ENCODE measurements at regions not wholly inside any gene's neighbourhood (a gene's known extent, or its start where the extent isn't known, plus 50 kb on each side); places are given as distances from the start of the nearest gene placed in this dataset.

DNA sequence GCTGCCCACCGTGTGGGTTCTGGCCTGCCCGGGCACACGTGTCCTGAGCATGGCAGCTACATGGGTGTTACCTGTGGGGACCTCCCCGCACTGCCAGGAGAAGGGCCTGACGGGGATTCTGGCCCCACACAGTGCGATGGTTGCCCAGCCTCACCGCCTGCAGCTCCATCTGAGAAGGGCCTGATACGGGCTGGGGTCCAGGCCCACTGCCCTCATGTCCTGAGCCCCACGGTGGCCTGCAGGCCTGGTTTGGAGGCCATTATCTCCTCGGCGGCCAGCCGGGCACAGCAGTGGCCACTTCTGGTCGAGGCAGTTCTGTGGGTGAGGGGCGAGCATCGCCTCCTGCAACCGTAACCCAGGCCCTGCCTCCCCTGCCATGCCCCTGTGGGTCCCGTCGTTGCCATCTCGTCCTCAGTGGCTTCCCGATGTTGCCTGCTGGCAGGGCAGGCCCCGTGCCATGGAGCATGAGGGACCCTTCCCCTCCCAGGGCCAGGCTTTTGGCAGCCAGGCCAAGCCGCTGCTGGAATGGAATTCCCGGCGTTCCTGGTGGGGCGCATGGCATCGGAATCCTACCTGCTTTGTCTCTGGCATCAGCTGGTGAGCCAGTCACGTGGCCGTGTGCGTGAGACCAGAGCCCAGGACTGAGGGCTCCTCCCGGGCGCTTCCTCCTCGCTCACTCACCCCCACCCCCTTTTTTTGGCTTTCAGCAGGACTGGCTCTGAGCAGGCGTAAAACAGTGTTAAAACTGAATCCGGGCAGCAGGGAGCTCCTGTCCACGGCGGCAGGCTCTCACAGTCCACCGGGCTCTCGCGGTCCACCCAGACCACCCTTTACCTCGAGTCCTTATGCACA is 71.9 kb upstream of the PPARA start:
- Histone ChIP-seq H3K4me3 (ENCODE audit: control insufficient read depth in 2 of 3, extremely low read depth in 1 of 3, insufficient read depth in 2 of 3, low read depth in 1 of 3, low read length in 3 of 3) (peak overlapping the region; percentile 90 to 96 (median 95)), H3K27ac (ENCODE audit: control insufficient read depth, insufficient read depth, low read length) (peak overlapping the region; percentile 98), H3K27me3 (ENCODE audit: control insufficient read depth, extremely low read depth, insufficient read depth, low read length) (no peaks in the 10 kb centered on the region), H2AFZ (ENCODE audit: control insufficient read depth, low read length) (no peak overlapping the region), H3K9me1 (ENCODE audit: control insufficient read depth, extremely low read depth, insufficient read depth, low read length) (no peaks in the 10 kb centered on the region), H3K4me2 (ENCODE audit: control insufficient read depth, extremely low read depth, insufficient read depth, low read depth, low read length) (peak overlapping the region; percentile 81), H3K9me3 (ENCODE audit: control insufficient read depth, low read depth, low read length) (no peaks in the 10 kb centered on the region), H3K36me3 (ENCODE audit: control insufficient read depth in 2 of 2, extremely low read depth in 1 of 2, insufficient read depth in 2 of 2, low read length in 2 of 2) (peaks cover 13 to 53% of the 10 kb centered on the region in 2 experiments), H3K79me2 (ENCODE audit: control insufficient read depth, insufficient read depth, low read length) (peaks cover 99% of the 10 kb centered on the region), H4K20me1 (ENCODE audit: control insufficient read depth, extremely low read depth, insufficient read depth, low read length) (peaks cover 10% of the 10 kb centered on the region), H3K9ac (ENCODE audit: control insufficient read depth, extremely low read depth, insufficient read depth, low read length) (peak overlapping the region; percentile 99), H3K4me1 (ENCODE audit: control insufficient read depth, extremely low read depth, insufficient read depth, low read length) (peaks cover 57% of the 10 kb centered on the region)
- dilution Hi-C loops (cut with MboI; ENCODE audit: extremely low pct_ligation_motif_present, low sequenced_read_pairs), result no loop called here
- DNase-seq (ENCODE audit: low read depth, low spot score) (no peak), FAIRE-seq (peak; percentile 48)
- TF ChIP-seq EZH2 (IDR thresholded peaks at IDR 0.05; ENCODE audit: low read length) (no peak), CTCF (optimal IDR thresholded peaks at IDR 0.05 in 1 of 3, IDR thresholded peaks at IDR 0.05 in 1 of 3, conservative IDR thresholded peaks at IDR 0.05 in 1 of 3; ENCODE audit: extremely low read depth in 1 of 3, insufficient read depth in 2 of 3, low read length in 3 of 3) (no peak)

- peaks cover 99% of the 10 kb centered on the region for H3K79me2 ChIP-seq (ENCODE audit: control insufficient read depth, insufficient read depth, low read length)
- H3K27me3 ChIP-seq (ENCODE audit: control insufficient read depth, extremely low read depth, insufficient read depth, low read length), result no peaks in the 10 kb centered on the region
- no peak overlapping the region for H2AFZ ChIP-seq (ENCODE audit: control insufficient read depth, low read length)
- peak overlapping the region; percentile 98 for H3K27ac ChIP-seq (ENCODE audit: control insufficient read depth, insufficient read depth, low read length)
- FAIRE-seq, result no peak
- H3K4me3 ChIP-seq (ENCODE audit: control insufficient read depth in 2 of 3, extremely low read depth in 1 of 3, insufficient read depth in 2 of 3, low read depth in 1 of 3, low read length in 3 of 3), result peak overlapping the region; percentile 90 to 96 (median 95)
- H3K36me3 ChIP-seq (ENCODE audit: control insufficient read depth in 2 of 2, extremely low read depth in 1 of 2, insufficient read depth in 2 of 2, low read length in 2 of 2), result peaks cover 12 to 55% of the 10 kb centered on the region in 2 experiments
- H3K9ac ChIP-seq (ENCODE audit: control insufficient read depth, extremely low read depth, insufficient read depth, low read length), result peak overlapping the region; percentile 99
- H3K4me2 ChIP-seq (ENCODE audit: control insufficient read depth, extremely low read depth, insufficient read depth, low read depth, low read length), result peak overlapping the region; percentile 81
- peaks cover 5% of the 10 kb centered on the region for H4K20me1 ChIP-seq (ENCODE audit: control insufficient read depth, extremely low read depth, insufficient read depth, low read length)
- H3K9me1 ChIP-seq (ENCODE audit: control insufficient read depth, extremely low read depth, insufficient read depth, low read length), result no peaks in the 10 kb centered on the region
- DNase-seq (ENCODE audit: low read depth, low spot score), result no peak
- no peaks in the 10 kb centered on the region for H3K9me3 ChIP-seq (ENCODE audit: control insufficient read depth, low read depth, low read length)
- TF ChIP-seq EZH2 (IDR thresholded peaks at IDR 0.05; ENCODE audit: low read length) (no peak), CTCF (optimal IDR thresholded peaks at IDR 0.05 in 1 of 3, IDR thresholded peaks at IDR 0.05 in 1 of 3, conservative IDR thresholded peaks at IDR 0.05 in 1 of 3; ENCODE audit: extremely low read depth in 1 of 3, insufficient read depth in 2 of 3, low read length in 3 of 3) (no peak)
- H3K4me1 ChIP-seq (ENCODE audit: control insufficient read depth, extremely low read depth, insufficient read depth, low read length), result peaks cover 65% of the 10 kb centered on the region
- dilution Hi-C loops (cut with MboI; ENCODE audit: extremely low pct_ligation_motif_present, low sequenced_read_pairs), result no loop called here
These were observed 71.0 kb upstream of the PPARA start for GRCh38 chr22:46079093-46079860.
